GM19025 (cell line): ENCODE measurements at regions not wholly inside any gene's neighbourhood (a gene's known extent, or its start where the extent isn't known, plus 50 kb on each side); places are given as distances from the start of the nearest gene placed in this dataset.
A peak's percentile ranks its signal among the peaks of the same experiment; 100 is the strongest.

ENCODE experiments used
- ATAC-seq: cut with Tn5 transposase; IDR thresholded peaks from one replicate; pipeline ENCODE4 v1.9.1; 2021; ENCODE audit warnings: mild to moderate bottlenecking, low read depth, moderate library complexity; ENCODE audit not compliant: unreplicated experiment

DNA sequence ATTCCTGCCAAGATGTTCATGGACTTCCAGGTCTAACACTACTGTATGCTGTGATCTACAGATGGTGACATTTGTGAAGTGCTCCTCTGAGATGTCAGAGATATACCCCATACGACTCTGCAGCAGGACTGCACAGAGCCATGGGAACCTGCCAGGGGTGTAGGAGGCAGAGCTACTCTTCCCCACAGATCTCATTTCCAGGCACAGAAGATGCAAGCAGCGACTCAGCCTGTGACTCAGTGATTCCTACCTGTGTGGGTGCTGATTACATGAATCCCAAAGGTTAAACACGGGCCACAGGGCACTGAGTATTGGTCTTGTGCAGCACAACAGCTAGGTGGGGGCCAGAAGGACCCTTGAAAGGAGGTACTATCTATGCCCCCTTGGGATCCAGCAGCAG is 137.0 kb upstream of the SOX9 start:
- no peak for ATAC-seq

DNA sequence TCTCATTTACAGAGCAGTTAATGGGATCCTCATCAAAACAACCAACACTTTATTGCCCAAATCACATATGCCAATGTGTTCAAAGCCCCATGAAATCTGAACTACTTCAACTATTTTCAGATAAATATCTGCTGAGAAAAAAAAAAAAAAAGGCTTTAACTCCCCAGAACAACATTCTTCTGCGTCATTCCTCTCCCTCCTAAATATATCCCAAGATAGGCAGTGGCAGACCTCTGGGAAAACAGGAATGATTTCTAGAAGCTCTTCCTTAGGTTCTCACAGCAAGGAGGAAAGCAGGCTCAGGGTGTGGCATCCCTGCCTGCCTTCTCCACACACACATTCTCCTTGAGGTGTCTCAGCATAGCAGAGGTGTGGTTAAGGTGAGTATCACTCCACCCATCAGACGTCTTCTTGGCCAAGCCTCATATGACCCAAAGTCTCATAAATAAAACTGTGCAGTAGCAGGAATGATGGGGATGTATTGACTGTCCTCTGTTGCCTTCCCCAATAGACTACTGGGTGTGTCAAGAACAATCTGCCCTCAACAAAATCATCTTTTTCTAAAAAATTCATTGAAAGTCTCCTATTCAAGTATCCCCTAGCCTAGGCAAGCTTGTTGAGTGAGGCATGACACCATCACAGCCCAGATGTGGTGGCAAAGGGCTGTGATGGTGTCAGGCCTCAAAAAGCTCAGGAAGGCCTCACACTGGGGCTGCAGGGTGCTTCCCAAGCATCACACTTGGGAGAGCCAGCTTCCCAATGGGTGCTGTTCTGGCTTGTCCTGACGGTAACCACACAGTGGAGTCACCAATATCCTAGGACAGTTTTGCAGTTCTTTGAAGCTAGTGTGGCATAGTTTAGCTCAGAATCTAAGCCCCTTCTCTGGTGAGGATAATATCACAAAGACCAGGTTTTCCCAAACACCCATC is 135.4 kb upstream of the SOX9 start:
- no peak for ATAC-seq

DNA sequence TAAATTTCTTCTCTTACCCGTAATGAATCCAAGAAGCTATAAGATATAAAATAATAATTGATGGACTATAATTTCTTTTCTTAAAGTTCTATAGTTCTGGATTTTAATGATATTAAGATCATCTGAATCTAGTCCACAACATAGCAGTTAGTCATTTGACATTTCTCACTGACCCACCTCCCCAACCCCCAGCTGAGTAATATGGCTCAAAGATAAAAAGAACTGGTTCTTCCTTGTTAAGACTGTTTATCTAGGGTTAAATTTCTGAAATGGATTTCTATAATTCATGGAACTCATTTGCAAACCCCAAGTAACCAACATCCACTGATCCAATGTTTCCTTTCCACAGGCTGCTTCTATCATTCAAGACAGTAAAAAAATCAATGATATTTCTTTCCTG is 133.9 kb upstream of the SOX9 start:
- no peak for ATAC-seq

DNA sequence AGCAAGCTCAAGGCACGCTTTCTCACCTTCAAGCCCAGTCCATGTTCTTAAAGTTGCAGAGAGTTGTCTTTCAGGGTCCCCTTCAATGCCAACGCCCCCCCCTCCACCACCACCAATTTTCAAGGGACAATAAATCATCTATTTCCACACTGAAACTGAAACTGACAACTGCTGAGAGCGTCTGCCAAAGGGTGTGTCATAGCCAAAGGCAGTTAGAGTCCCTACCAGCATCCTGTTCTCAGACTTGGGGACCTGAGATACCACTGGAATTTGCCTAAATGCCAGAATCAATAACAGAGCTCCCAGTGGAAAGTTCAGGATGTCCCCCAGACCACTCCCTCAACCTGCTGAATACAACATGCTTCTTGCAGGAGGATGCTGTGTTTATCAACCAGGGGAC is 133.2 kb upstream of the SOX9 start:
- ATAC-seq: no peak

DNA sequence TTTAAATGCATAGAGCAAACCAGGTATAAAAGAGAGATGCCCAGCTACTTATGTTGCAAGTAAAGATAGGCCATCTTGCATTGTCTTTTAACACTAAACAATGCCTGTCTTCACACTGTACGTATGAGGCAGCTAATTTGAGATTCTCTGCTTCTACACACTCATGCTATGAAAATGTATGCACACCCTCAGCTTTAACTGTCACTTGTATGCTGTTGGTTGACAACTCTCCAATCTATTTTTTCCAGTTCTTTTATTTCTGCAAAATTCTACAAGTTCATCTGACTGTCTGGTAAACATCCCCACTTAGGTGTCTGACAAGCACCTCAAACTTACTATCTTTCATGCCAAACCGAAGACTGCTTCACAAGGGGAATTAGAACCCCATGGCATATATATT is 131.7 kb upstream of the SOX9 start:
- ATAC-seq: no peak

DNA sequence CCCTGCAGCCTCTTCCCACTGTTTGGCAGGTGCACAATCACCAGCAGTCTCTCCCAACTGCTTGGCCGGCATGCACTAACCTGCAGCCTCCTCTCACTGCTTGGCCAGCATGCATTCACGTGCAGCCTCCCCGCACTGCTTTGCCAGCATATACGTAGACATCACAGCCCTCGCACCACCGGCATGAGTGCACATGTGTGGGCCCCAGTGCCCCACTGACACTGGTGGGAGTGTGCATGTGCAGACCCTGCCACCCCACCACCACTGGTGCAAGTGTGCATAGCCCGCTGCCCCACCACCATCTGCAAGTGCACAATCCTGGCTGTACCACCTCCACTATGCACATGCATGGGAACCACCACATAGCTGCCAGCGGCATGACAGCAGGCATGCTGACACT is 127.5 kb upstream of the SOX9 start:
- no peak for ATAC-seq

DNA sequence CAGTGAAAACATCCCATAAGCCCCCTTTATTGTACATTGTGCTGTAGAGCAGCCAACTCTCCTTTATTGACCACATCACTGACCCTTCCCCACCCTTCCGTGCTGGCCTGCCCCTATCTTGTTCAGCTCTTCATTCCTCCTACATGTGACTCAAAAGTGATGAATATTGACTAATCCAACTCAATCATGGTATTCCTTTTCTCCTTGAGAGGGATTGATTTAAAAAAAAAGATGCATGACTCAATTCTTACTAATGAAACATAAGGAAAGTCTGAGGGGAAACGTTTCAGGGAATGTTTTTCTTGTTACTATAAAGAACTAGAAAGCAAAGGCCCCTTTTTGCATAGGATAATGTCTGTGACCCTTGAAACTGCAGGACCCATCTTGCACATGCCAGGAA is 125.2 kb upstream of the SOX9 start:
- ATAC-seq: no peak

DNA sequence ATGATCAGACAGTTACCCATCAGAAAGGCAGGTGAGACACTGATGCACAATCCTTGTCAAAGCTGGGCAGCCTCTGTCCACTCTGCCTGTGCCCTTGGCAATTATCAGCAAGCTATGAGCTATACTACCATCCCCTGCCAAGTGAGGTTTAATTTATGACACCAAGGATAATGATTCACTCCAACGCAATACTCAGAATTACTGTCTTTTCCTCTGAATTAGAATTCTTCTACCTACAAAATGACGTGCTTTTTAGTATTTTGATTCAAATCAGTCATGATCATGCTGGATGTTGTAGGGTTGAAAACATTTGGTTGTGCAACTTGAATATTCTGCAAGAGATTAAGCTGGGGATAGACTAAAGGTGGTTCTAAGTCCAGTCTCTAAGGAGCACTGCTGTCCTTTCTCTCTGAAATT is 116.8 kb upstream of the SOX9 start:
- no peak for ATAC-seq

DNA sequence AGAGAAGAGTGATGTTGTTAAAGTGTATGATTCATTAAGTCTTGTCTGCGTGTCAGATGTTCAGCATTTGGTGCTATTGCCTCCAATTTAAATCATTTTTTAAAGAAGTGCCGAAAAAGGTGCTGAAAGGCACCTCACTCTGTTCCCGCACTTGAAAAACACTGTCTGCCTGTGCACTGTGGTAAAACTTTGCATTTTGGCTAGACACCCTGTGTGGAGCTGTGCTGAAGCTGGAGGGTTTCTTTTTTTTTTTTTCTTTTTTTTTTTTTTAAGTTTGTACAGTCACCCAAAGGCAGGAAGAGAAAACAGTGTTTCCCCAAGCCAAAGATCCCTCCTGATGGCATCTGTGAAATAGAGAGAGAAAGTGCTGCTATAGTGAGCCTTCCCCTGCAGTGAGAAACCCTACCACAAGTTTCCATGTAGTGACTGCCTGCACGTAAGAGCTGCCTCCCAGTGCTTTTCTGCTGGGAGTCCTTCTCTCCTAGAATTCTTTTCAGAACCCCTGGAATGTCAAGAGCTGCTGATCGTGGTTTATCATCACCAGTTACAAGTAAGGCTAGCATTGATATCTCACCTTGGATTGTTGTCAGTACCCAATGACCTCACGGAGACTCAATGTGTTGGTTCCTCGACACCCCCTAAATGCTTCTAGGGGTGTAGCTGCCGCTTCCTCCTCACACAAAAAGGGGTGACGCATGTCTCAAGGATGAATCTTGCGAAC is 116.0 kb upstream of the SOX9 start:
- ATAC-seq: peak; percentile 62

DNA sequence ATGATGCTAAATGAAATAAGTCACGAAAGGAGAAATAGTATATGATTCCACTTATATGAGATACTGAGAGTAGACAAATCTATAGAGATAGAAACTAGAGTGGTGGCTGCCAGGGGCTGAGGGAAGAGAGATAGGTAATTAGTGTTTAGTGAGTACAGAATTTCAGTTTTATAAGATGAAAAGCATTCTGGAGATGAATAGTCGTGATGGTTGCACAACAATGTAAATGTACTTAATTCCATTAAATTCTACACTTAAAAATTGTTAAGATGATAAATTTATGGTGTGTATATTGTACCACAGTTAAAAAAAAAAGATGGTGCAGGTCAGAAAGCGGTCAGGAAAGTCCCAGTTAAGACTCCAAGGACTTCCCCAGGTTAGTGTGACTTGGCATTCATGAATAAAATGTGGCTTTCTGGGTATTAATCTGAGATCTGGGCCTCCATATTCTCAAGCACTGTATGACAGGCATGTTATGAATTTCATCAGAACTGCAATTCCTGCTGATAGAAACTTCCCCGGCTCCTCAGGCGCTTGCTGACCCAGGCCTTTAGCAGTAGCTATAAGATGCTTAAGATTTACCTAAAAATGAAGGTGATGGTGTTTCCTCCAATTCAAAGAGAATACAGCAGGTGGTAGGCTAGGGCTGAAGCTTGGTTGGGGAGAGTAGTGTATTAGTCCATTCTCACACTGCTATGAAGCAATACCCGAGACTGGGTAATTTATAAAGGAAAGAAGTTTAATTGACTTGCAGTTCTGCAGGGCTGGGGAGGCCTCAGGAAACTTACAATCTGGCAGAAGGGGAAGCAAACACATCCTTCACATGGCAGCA is 115.3 kb upstream of the SOX9 start:
- ATAC-seq: peak; percentile 52

DNA sequence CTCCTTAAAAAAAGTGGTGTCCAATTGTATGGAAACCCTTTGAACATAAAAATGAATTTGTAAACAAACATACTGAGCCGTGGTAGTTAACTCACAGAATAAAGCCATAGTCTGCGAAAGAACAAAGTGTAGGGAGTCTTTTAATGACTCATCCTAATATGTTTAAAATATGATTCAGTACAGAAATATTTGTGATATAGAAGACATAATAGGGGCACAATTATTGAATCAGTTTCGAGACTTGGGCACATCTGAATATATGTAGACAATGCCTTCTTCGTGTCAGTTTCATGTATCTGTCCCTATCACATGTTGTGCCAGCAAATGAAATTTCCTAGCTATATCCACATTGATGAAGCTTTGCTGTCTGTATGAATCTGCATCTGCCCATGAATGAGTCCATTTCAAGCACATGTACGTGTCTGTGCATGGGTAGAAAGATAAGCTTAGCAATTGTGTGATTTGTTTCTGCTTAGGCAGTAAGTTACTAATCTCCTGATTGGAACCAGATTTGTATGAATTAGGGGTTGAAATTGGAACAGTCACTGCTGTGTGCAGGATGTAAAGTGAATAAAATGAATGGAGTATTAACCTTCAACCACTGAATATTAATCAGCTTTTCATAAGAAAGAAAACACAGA is 112.5 kb upstream of the SOX9 start:
- ATAC-seq: no peak

DNA sequence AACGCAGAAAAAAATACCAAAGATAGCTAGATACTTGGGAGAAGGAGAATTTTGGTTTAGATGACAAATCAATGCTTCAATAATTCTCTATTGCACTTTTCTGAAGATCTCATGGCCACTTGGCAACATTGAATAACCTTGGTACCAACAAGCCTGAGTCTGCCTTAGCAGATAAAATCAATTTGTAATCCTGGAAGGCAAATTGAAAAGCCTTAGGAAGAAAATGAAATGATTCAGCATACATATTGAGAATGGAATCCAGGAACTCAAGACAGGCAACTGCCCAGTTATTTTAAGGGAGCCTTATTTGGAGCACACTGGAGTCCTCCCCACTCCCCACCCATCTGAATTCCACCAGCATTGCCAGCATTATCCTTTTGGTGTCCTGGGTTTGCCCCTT is 109.3 kb upstream of the SOX9 start:
- ATAC-seq: no peak

DNA sequence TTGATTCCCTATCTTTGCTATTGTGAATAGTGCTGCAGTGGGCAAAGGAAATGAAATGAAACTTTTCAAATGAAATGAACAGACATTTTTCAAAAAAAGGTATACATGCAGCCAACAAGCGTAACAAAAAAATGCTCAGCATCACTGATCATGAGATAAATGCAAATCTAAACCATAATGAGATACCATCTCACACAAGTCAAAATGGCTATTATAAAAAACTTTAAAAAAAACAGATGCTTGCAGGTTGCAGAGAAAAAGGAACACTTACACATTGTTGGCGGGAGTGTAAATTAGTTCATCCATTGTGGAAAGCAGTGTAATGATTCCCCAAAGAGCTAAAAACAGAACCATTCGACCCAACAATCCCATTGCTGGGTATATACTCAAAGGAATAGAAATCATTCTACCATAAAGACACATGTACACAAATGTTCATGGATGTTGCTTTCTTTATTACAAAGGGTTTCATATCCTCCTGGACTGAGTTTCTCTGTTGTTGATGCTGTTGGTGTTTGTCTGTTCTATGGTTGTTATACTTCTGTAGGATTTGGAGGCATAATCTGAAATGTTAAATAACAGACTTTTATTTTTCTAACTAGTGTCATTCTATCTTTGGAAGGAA is 99.3 kb upstream of the SOX9 start:
- no peak for ATAC-seq

DNA sequence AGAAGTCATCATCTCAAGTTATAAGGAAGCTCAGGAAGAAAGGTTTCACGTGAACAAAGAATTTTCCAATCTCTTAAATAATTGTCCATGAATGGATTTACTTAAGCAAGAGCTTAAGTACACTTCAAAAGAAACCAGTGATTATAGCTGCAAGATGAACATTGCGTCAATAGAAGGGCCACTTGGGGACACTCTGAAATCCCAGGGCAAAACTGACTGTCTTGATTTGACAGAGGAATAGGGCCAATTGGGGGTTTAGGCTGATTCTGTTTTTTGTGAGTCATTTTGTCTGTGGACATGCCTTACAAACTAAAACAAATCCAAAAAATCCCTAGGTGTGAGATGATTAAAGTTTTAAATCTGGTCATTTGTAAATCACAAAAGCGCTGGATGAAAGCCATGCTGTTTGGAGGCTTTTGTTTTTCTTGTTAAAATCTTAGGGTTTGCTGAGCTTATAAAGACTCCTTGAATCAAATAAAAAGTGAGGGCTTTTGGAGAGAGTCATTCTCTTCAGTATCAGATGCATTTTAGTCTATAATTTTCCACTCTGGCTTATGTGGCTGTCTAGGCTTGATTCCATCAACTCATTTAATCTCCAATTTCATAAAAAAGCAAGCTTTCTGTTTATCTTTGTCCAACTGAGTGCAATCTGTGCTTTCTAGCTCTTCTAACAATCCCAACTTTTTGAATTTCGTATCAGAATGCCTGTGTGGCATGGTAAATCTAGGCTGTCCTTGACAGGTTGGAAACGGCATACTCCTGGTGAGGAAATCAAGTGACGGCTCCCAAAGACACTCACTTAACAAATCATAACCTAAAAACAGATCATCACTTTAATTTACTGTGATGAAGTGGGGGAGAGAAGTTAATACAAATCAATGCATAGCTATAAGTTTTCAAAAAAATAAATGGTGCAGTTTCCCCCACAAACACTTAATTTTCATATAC is 98.2 kb upstream of the SOX9 start:
- no peak for ATAC-seq

DNA sequence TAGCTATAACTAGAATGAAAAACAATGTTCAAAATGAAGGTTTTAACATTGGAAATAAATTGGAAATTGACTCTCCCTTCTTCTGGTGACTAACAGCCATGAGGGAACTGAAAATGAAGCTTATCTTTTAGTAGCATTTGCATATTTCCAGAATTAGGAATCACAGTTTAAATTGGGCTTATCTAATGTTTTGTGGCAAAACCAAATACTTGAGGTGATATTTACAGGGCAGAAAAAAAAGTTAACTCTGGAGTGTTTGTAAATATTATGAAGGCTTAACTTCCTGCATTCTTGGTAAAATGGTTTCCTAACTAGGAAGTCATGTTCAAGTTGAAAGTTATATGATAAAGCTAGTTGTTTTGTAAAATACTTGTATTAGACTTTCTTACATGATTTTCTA is 96.4 kb upstream of the SOX9 start:
- no peak for ATAC-seq

DNA sequence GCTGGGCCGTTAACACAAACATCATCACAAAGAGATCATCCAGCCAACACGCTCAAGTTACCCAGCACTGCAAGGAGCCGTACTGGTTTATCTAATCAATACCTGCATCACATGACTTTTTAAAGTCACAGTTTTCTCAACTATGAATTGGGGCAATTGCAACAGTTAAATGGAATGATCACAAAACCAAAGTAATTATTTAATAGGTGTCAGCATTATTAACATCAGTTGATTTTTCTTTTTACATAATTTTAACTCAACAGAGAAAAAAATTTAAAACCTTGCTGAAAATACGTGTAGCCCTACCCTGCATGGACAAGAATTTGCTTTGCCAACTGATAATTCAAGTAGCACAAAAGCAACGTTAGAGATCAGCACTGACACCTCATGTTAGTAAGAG is 95.7 kb upstream of the SOX9 start:
- no peak for ATAC-seq

DNA sequence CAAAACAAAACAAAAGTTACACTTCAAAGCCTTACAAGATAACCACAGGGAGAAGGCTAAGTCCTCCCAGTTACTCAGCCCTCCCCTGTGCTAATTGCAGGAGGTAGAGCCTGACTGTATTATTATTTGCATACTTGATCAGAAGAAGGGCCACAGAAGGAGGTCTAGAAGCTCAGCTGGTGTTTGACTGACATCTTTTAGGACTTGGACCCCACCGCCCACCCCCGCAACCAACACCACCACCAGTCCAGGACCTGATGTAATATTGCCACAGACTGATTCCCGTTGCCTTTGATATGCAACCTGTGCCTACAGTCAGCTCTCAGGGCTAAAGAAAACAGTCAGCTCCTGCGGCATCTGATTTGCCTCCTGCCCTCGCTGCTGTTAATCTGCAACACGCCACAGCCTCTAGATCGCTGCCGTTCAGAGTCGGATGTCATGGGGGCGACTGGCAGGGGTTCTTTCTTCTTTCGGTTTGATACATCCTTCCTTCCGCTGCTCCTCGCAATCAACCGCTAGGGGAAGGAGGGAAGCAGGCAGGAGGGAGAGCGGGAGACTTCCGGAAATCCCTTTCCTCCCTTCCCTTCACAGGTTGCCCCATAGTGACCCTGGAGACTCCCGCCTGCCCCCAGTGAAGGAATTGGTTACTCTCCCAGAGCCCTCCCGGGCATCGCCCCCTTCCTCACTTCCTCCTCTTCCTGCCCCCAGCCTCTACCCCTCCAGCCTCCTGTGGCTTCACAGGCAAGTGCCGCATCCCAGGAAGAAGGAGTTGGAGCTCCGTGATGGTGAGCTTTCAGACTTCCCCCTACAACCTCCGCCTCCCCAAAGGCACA is 90.5 kb upstream of the SOX9 start:
- peak; percentile 73 for ATAC-seq

DNA sequence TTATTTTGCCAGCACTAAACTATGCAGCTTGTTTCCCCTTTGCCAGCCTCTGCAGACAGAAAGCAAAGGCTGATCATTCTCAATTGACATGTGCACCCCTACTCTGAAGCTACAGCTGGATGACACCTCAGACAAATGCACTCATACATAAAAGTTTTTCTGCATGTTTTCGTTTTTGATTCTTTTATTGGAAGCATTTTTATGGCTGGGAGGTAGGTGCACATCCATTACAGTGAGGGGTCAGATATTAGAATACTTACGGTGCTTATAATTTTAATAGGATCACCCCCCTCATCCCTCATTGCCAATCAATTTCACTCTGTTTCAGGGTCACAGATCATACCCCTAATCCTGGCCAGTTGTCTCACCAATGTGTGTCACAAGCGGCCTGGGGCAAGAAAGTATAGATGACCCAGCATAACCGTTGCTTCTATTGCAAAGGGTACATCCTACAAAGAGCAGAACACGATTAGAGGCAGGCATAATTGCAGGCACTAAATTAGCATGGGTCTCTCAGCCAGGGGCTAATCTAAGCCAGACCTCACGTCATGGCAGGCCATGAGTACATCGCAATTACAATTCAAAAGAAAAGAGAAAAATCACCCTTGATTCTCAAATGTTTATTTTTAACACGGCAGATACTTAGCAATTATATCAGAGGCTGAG is 89.5 kb upstream of the SOX9 start:
- ATAC-seq: no peak
